HG03520 (cell line): ENCODE measurements at regions not wholly inside any gene's neighbourhood (a gene's known extent, or its start where the extent isn't known, plus 50 kb on each side); places are given as distances from the start of the nearest gene placed in this dataset.

Source experiments
- ATAC-seq: cut with Tn5 transposase; IDR thresholded peaks from one replicate; pipeline ENCODE4 v1.9.1; 2021; ENCODE audit warnings: mild to moderate bottlenecking, moderate library complexity; ENCODE audit not compliant: unreplicated experiment

GRCh38 chr3:99542767-99543518 is 95.5 kb upstream of the COL8A1 start:
- no peak for ATAC-seq

- ATAC-seq: no peak
Observed at GRCh38 chr3:99541181-99541580, 97.2 kb upstream of the COL8A1 start.

GRCh38 chr3:99537416-99537815 is 101.0 kb upstream of the COL8A1 start:
- ATAC-seq: no peak

GRCh38 chr3:99536555-99537314 is 101.7 kb upstream of the COL8A1 start:
- no peak for ATAC-seq

GRCh38 chr3:99534951-99535704 is 103.3 kb upstream of the COL8A1 start:
- ATAC-seq: peak; percentile 56

- ATAC-seq: no peak
Observed at GRCh38 chr3:99532246-99532645, 106.1 kb upstream of the COL8A1 start.

GRCh38 chr3:99529265-99529664 is 109.1 kb upstream of the COL8A1 start:
- no peak for ATAC-seq

DNA sequence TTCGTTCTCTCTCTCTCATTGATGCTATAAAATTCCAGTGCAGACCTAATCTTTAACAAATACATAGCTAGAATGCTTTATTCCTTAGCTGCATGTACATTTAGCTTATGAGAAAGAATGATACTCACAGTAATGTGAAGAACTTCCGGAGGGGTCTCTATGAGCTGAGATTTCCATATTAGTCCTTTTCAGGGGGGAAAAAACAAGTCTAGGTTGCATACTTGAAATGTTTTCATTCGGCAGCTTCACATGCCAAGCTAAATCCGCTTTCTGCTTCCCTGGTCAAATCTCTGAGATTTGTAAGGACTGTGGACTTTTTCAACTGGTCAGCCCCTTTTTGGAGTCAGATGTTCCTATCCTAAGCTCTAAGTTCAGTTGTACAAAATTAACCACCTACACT is 111.5 kb upstream of the COL8A1 start:
- no peak for ATAC-seq

- ATAC-seq: no peak
Observed at GRCh38 chr3:99524559-99524958, 113.8 kb upstream of the COL8A1 start.

GRCh38 chr3:99523431-99524127 is 114.8 kb upstream of the COL8A1 start:
- ATAC-seq: no peak

- no peak for ATAC-seq
Observed at GRCh38 chr3:99522147-99522546, 116.2 kb upstream of the COL8A1 start.

- no peak for ATAC-seq
Observed at GRCh38 chr3:99521551-99521950, 116.8 kb upstream of the COL8A1 start.

DNA sequence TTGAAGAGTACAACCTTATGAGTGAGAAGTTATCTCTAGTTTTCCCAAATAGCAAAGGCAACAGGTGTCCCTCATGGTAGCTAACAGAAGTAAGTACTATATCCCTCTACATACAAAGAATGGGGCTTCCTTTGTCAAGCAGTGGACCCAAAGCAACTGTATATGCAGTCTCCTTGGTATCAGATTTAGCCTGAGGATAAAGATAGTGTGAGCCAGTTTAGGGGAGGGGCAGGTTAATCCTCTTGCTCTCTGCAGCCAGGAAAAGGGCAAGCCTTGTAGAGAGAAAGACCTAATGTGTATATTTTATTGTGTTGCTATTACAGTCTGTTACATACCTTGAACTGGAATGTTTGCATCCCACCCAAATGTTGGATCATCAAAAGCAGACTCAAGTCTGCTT is 117.9 kb upstream of the COL8A1 start:
- no peak for ATAC-seq

- no peak for ATAC-seq
Observed at GRCh38 chr3:99516936-99517335, 121.5 kb upstream of the COL8A1 start.

GRCh38 chr3:99515891-99516290 is 122.5 kb upstream of the COL8A1 start:
- no peak for ATAC-seq

GRCh38 chr3:99509224-99509623 is 129.2 kb upstream of the COL8A1 start:
- ATAC-seq: no peak

DNA sequence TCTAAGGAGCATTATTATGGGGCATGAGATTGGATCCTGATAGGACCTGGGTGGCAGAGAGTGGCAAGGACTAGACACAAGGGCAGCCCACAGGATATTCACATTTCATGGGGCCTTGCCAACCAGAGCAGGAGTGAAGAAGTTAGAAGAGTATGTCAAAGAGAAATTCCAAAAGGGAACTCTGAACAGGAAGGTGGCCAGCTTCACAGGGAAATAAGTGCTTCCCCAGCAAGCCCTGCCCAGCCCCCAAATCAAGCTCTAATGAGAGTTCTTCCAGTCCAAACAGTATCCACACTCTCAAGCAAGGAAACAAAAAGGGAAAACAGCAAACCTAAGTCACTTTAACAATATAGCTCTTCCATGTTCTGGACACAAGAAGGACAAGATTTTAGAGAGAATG is 130.2 kb upstream of the COL8A1 start:
- ATAC-seq: no peak

DNA sequence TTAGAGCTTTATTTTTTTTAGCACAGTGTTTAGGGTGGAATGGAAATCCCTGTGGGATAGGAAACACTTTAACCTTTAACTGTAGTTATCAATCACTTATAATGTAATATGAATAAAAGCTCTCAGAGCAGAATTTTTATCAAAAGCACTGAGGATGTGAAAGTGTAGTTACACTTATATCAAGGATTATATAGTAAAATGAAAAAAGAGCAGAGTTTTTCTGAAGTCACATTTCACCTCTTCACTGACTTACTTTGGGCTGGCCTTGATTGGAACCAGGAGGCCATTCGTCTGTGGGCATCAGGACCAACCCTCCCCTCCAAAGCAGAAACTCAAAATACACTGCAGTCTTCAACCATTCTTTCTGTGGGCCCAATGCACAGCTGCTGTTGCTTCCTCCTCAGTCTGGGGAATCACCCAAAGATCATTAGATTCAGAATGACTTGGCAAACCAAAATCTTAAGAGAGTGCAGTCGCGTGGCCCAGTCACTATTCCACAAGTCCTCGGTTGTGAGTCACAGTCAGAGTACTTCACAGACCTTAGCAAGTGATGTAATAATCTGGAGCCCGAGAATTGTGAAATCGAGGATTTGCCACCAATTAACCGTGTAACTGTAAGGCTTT is 132.6 kb upstream of the COL8A1 start:
- peak; percentile 100 for ATAC-seq

GRCh38 chr3:99505200-99505599 is 133.2 kb upstream of the COL8A1 start:
- peak; percentile 35 for ATAC-seq

DNA sequence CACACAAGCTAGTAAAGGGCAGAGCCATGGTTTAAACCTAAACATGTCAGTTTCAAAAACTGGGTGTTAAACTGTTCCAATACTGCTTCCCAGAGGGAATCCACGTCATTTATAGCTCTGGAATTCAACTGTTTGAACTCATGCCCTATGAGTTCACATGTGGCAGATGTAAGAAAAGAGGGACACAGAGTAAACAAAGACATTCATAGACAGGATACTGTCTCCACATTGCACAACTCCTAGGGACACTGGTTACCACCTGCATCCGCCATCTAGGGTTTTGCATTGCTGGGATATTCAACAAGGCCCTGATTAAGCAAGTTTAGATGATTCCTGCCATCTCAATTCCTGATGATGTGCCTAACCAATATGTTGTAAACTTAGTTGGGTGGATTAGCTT is 134.1 kb upstream of the COL8A1 start:
- ATAC-seq: no peak

GRCh38 chr3:99503350-99503749 is 135.0 kb upstream of the COL8A1 start:
- ATAC-seq: no peak
